ENCODE measurements at regions not wholly inside any gene's neighbourhood (a gene's known extent, or its start where the extent isn't known, plus 50 kb on each side); places are given as distances from the start of the nearest gene placed in this dataset.

GRCh38 chr11:131109257-131109656 lies 193.0 kb upstream of the SNX19 start:
- no peak overlapping the region for H3K27ac ChIP-seq (ENCODE audit: low read depth in 2 of 2, low read length in 2 of 2)
- H3K4me1 ChIP-seq (ENCODE audit: control insufficient read depth in 2 of 2, insufficient read depth in 2 of 2, low read length in 2 of 2), result no peaks in the 10 kb centered on the region

GRCh38 chr11:131109790-131110189 lies 193.5 kb upstream of the SNX19 start:
- Histone ChIP-seq H3K36me3 (ENCODE audit: control insufficient read depth in 2 of 2, insufficient read depth in 2 of 2, low read length in 2 of 2) (no peaks in the 10 kb centered on the region), H3K4me1 (ENCODE audit: control insufficient read depth in 2 of 2, insufficient read depth in 2 of 2, low read length in 2 of 2) (no peaks in the 10 kb centered on the region), H3K9ac (ENCODE audit: low read depth in 1 of 2, low read length in 2 of 2) (no peak overlapping the region), H3K27ac (ENCODE audit: low read depth in 2 of 2, low read length in 2 of 2) (no peak overlapping the region), H3K4me3 (ENCODE audit: low read length in 2 of 2) (no peak overlapping the region), H3K9me3 (ENCODE audit: control insufficient read depth in 2 of 2, low read length in 2 of 2) (no peaks in the 10 kb centered on the region), H3K27me3 (ENCODE audit: control insufficient read depth in 2 of 2, insufficient read depth in 2 of 2, low read length in 2 of 2) (no peaks in the 10 kb centered on the region)

More at GRCh38 chr11:131109257-131109656, 193.0 kb upstream of the SNX19 start:
- Histone ChIP-seq H3K27me3 (ENCODE audit: control insufficient read depth in 2 of 2, insufficient read depth in 2 of 2, low read length in 2 of 2) (no peaks in the 10 kb centered on the region), H3K36me3 (ENCODE audit: control insufficient read depth in 2 of 2, insufficient read depth in 2 of 2, low read length in 2 of 2) (no peaks in the 10 kb centered on the region), H3K9me3 (ENCODE audit: control insufficient read depth in 2 of 2, low read length in 2 of 2) (no peaks in the 10 kb centered on the region), H3K9ac (ENCODE audit: low read depth in 1 of 2, low read length in 2 of 2) (no peak overlapping the region), H3K4me3 (ENCODE audit: low read length in 2 of 2) (no peak overlapping the region)

GRCh38 chr11:131111775-131112174 lies 195.5 kb upstream of the SNX19 start:
- Histone ChIP-seq H3K4me3 (ENCODE audit: low read length in 2 of 2) (no peak overlapping the region), H3K9me3 (ENCODE audit: control insufficient read depth in 2 of 2, low read length in 2 of 2) (no peaks in the 10 kb centered on the region), H3K36me3 (ENCODE audit: control insufficient read depth in 2 of 2, insufficient read depth in 2 of 2, low read length in 2 of 2) (no peaks in the 10 kb centered on the region), H3K27ac (ENCODE audit: low read depth in 2 of 2, low read length in 2 of 2) (no peak overlapping the region), H3K4me1 (ENCODE audit: control insufficient read depth in 2 of 2, insufficient read depth in 2 of 2, low read length in 2 of 2) (no peaks in the 10 kb centered on the region), H3K27me3 (ENCODE audit: control insufficient read depth in 2 of 2, insufficient read depth in 2 of 2, low read length in 2 of 2) (no peaks in the 10 kb centered on the region), H3K9ac (ENCODE audit: low read depth in 1 of 2, low read length in 2 of 2) (no peak overlapping the region)

- Histone ChIP-seq H3K4me1 (ENCODE audit: control insufficient read depth in 2 of 2, insufficient read depth in 2 of 2, low read length in 2 of 2) (no peaks in the 10 kb centered on the region), H3K9me3 (ENCODE audit: control insufficient read depth in 2 of 2, low read length in 2 of 2) (no peaks in the 10 kb centered on the region), H3K27ac (ENCODE audit: low read depth in 2 of 2, low read length in 2 of 2) (no peak overlapping the region), H3K36me3 (ENCODE audit: control insufficient read depth in 2 of 2, insufficient read depth in 2 of 2, low read length in 2 of 2) (no peaks in the 10 kb centered on the region), H3K4me3 (ENCODE audit: low read length in 2 of 2) (no peak overlapping the region), H3K27me3 (ENCODE audit: control insufficient read depth in 2 of 2, insufficient read depth in 2 of 2, low read length in 2 of 2) (no peaks in the 10 kb centered on the region), H3K9ac (ENCODE audit: low read depth in 1 of 2, low read length in 2 of 2) (no peak overlapping the region)
These were observed 202.0 kb upstream of the SNX19 start for GRCh38 chr11:131118247-131118646.

GRCh38 chr11:131121426-131122333 lies 205.4 kb upstream of the SNX19 start:
- H3K27ac ChIP-seq (ENCODE audit: low read depth in 2 of 2, low read length in 2 of 2), result no peak overlapping the region
- no peaks in the 10 kb centered on the region for H3K27me3 ChIP-seq (ENCODE audit: control insufficient read depth in 2 of 2, insufficient read depth in 2 of 2, low read length in 2 of 2)
- no peak overlapping the region for H3K9ac ChIP-seq (ENCODE audit: low read depth in 1 of 2, low read length in 2 of 2)
- H3K36me3 ChIP-seq (ENCODE audit: control insufficient read depth in 2 of 2, insufficient read depth in 2 of 2, low read length in 2 of 2), result no peaks in the 10 kb centered on the region
- H3K4me1 ChIP-seq (ENCODE audit: control insufficient read depth in 2 of 2, insufficient read depth in 2 of 2, low read length in 2 of 2), result no peaks in the 10 kb centered on the region
- no peaks in the 10 kb centered on the region for H3K9me3 ChIP-seq (ENCODE audit: control insufficient read depth in 2 of 2, low read length in 2 of 2)
- no peak overlapping the region for H3K4me3 ChIP-seq (ENCODE audit: low read length in 2 of 2)

GRCh38 chr11:131122448-131122847 lies 206.2 kb upstream of the SNX19 start:
- Histone ChIP-seq H3K27ac (ENCODE audit: low read depth in 2 of 2, low read length in 2 of 2) (no peak overlapping the region), H3K4me3 (ENCODE audit: low read length in 2 of 2) (no peak overlapping the region), H3K4me1 (ENCODE audit: control insufficient read depth in 2 of 2, insufficient read depth in 2 of 2, low read length in 2 of 2) (no peaks in the 10 kb centered on the region), H3K36me3 (ENCODE audit: control insufficient read depth in 2 of 2, insufficient read depth in 2 of 2, low read length in 2 of 2) (no peaks in the 10 kb centered on the region), H3K9ac (ENCODE audit: low read depth in 1 of 2, low read length in 2 of 2) (no peak overlapping the region), H3K9me3 (ENCODE audit: control insufficient read depth in 2 of 2, low read length in 2 of 2) (no peaks in the 10 kb centered on the region), H3K27me3 (ENCODE audit: control insufficient read depth in 2 of 2, insufficient read depth in 2 of 2, low read length in 2 of 2) (no peaks in the 10 kb centered on the region)

- Histone ChIP-seq H3K9me3 (ENCODE audit: control insufficient read depth in 2 of 2, low read length in 2 of 2) (no peaks in the 10 kb centered on the region), H3K9ac (ENCODE audit: low read depth in 1 of 2, low read length in 2 of 2) (no peak overlapping the region), H3K4me1 (ENCODE audit: control insufficient read depth in 2 of 2, insufficient read depth in 2 of 2, low read length in 2 of 2) (no peaks in the 10 kb centered on the region), H3K27ac (ENCODE audit: low read depth in 2 of 2, low read length in 2 of 2) (no peak overlapping the region), H3K27me3 (ENCODE audit: control insufficient read depth in 2 of 2, insufficient read depth in 2 of 2, low read length in 2 of 2) (no peaks in the 10 kb centered on the region), H3K4me3 (ENCODE audit: low read length in 2 of 2) (no peak overlapping the region), H3K36me3 (ENCODE audit: control insufficient read depth in 2 of 2, insufficient read depth in 2 of 2, low read length in 2 of 2) (no peaks in the 10 kb centered on the region)
These were observed 213.2 kb upstream of the SNX19 start for GRCh38 chr11:131129474-131129873.

DNA sequence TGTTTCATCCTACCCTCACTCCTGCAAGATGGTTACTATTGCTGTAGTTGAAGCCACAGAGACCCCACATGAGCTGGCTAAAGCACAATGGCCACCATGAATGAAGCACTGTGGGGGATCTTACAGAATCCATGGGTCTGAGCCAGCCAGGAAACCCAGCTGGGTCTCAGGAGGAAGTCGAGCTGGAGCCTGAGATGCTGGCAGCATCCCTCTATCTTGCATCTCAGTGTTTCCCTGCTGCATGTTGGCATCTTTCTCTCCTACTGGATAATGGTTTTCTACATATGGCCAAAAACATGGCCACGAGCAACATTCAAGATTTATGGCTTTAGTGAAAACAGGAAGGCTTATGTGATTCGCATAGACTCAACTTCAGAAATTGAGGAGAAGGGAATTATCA lies 219.3 kb upstream of the SNX19 start:
- Histone ChIP-seq H3K9ac (ENCODE audit: low read depth in 1 of 2, low read length in 2 of 2) (no peak overlapping the region), H3K36me3 (ENCODE audit: control insufficient read depth in 2 of 2, insufficient read depth in 2 of 2, low read length in 2 of 2) (no peaks in the 10 kb centered on the region), H3K9me3 (ENCODE audit: control insufficient read depth in 2 of 2, low read length in 2 of 2) (no peaks in the 10 kb centered on the region), H3K4me1 (ENCODE audit: control insufficient read depth in 2 of 2, insufficient read depth in 2 of 2, low read length in 2 of 2) (no peaks in the 10 kb centered on the region), H3K27ac (ENCODE audit: low read depth in 2 of 2, low read length in 2 of 2) (no peak overlapping the region), H3K27me3 (ENCODE audit: control insufficient read depth in 2 of 2, insufficient read depth in 2 of 2, low read length in 2 of 2) (no peaks in the 10 kb centered on the region), H3K4me3 (ENCODE audit: low read length in 2 of 2) (no peak overlapping the region)

GRCh38 chr11:131136486-131136885 lies 220.2 kb upstream of the SNX19 start:
- H3K4me1 ChIP-seq (ENCODE audit: control insufficient read depth in 2 of 2, insufficient read depth in 2 of 2, low read length in 2 of 2), result no peaks in the 10 kb centered on the region
- H3K27ac ChIP-seq (ENCODE audit: low read depth in 2 of 2, low read length in 2 of 2), result no peak overlapping the region
- H3K27me3 ChIP-seq (ENCODE audit: control insufficient read depth in 2 of 2, insufficient read depth in 2 of 2, low read length in 2 of 2), result no peaks in the 10 kb centered on the region
- no peaks in the 10 kb centered on the region for H3K9me3 ChIP-seq (ENCODE audit: control insufficient read depth in 2 of 2, low read length in 2 of 2)
- H3K4me3 ChIP-seq (ENCODE audit: low read length in 2 of 2), result no peak overlapping the region
- no peaks in the 10 kb centered on the region for H3K36me3 ChIP-seq (ENCODE audit: control insufficient read depth in 2 of 2, insufficient read depth in 2 of 2, low read length in 2 of 2)
- H3K9ac ChIP-seq (ENCODE audit: low read depth in 1 of 2, low read length in 2 of 2), result no peak overlapping the region

GRCh38 chr11:131137046-131137445 lies 220.8 kb upstream of the SNX19 start:
- H3K27ac ChIP-seq (ENCODE audit: low read depth in 2 of 2, low read length in 2 of 2), result no peak overlapping the region
- no peak overlapping the region for H3K4me3 ChIP-seq (ENCODE audit: low read length in 2 of 2)
- H3K9me3 ChIP-seq (ENCODE audit: control insufficient read depth in 2 of 2, low read length in 2 of 2), result no peaks in the 10 kb centered on the region
- no peaks in the 10 kb centered on the region for H3K27me3 ChIP-seq (ENCODE audit: control insufficient read depth in 2 of 2, insufficient read depth in 2 of 2, low read length in 2 of 2)
- no peaks in the 10 kb centered on the region for H3K36me3 ChIP-seq (ENCODE audit: control insufficient read depth in 2 of 2, insufficient read depth in 2 of 2, low read length in 2 of 2)
- no peak overlapping the region for H3K9ac ChIP-seq (ENCODE audit: low read depth in 1 of 2, low read length in 2 of 2)
- H3K4me1 ChIP-seq (ENCODE audit: control insufficient read depth in 2 of 2, insufficient read depth in 2 of 2, low read length in 2 of 2), result no peaks in the 10 kb centered on the region
